GM19023 (cell line): ENCODE measurements at regions not wholly inside any gene's neighbourhood (a gene's known extent, or its start where the extent isn't known, plus 50 kb on each side); places are given as distances from the start of the nearest gene placed in this dataset.

Source experiments
- ATAC-seq: cut with Tn5 transposase; IDR thresholded peaks from one replicate; pipeline ENCODE4 v1.9.1; 2021; ENCODE audit warnings: mild to moderate bottlenecking, moderate library complexity; ENCODE audit not compliant: unreplicated experiment

DNA sequence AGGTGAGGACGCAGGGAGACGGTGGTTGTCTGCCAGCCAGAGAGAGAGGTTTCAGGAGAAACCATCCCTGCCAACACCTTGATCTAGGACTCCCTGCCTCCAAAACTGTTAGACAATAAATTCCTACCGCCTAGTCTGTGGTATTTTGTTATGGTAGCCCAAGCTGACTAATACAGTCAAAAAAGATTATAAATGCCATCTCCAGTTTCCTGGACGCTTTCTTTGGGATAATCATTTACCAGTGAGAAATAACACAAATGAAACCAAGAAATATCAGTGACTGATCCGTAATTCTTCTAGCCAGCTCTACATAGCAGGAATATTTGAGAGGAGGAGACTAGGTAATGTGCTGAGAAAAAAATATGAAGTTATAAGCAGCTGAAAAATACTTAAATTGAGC lies 707.8 kb upstream of the LMCD1 start:
- ATAC-seq, result no peak

DNA sequence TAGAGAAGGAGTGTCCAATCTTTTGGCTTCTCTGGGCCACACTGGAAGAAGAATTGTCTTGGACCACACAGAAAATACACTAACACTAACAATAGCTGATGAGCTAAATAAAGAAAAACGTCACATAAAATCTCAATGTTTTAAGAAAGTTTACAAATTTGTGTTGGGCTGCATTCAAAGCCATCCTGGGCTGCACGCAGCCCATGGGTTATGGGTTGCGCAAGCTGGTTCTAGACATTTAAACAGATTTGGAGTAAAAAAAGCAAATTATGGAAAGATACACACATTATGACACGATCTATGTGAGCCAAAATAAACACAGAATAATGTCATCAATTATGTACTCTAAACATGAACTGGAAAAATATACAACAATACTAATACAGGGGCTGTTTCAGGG lies 703.3 kb upstream of the LMCD1 start:
- ATAC-seq, result no peak

DNA sequence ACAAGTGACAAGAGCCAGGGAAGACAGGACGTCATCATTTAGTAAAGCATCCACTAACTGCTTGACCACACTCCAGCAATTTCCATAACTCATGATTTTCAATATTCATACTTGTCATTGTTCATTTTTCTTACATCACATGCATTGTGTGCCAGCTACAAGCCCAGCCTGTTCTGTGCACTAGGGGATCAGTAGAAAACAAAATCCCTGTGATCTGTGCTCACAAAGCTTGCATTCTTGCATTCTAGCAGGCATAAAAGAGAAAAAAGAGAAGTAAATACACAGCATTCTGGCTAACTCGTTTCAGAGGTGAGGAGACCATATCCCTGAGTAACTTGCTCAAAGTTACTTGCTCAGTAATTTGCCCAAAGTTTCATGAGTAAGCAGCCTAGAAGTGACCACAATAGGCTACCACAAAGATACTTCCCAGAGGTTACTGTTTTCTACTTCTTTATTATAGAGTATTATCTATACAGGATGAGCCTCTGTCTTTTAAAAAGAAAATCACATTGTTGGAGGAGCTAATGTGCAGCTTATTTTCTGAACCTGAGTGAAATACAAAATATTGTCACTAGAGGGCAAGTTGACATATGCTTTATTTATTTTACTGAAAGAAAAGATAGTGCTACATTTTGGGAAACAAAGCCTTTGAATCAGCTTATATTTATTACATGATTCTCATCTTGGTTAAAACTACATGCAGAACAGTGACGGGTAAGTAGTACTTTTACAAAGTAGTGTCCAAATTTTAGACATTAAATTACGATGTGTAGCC lies 701.4 kb upstream of the LMCD1 start:
- ATAC-seq, result no peak

DNA sequence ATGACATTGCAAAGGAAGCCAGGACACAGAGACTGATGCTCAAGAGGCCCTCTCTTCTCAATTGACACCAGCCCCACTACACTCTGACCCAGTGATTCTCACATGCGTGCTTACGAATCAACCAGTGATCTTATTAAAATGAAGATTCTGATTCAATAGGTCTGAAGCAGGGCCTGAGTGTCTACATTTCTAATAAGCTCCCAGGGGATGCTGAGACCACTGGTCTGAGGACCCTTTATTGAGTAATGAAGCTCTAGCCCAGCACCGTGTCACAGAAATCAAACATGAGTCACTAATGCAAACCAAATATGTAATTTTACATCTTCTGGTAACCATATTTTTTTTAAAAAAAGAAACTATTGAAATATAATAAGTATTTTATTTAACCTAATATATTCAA lies 689.1 kb upstream of the LMCD1 start:
- ATAC-seq, result no peak

GRCh38 chr3:7813365-7813764 lies 688.3 kb upstream of the LMCD1 start:
- ATAC-seq, result no peak

DNA sequence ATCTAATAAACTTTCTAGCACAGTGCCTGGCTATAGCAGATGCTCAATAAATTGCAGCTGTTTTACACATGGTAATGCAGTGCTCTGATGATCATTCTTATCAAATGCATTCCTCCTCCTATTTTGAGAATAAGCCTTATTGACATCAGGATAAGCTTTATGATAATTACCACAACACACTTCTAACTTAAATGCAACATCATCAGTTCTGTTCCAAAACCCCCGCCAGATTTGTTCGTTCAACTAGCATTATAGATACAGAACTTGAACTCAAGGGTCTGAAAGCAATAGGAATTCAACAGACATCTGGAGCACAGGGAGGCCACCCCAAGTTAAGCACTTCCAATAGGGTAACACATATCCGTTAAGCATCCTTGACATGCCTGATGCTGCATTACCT lies 684.4 kb upstream of the LMCD1 start:
- ATAC-seq, result no peak

GRCh38 chr3:7820969-7821368 lies 680.7 kb upstream of the LMCD1 start:
- no peak for ATAC-seq

GRCh38 chr3:7821858-7822257 lies 679.8 kb upstream of the LMCD1 start:
- no peak for ATAC-seq

DNA sequence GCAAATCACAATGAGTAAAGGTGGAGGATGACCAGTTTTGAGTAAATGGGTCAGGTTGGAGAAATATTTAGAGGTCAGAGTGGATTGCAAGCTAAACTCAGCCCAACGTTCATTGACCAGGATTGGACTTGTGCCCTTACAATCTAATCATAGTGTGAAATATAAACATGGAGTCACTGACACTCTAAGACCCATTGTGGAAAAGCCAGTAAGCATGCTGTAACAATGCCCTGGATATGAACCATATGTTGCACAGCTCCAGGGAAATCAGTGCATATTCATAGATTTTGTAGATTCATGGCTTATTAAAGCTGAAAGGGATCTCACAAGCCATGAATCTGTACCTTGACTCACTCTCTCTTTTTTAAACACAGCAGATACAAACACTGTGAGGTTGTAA lies 660.2 kb upstream of the LMCD1 start:
- ATAC-seq, result no peak

- no peak for ATAC-seq
These were observed 658.2 kb upstream of the LMCD1 start for GRCh38 chr3:7843441-7843840.

DNA sequence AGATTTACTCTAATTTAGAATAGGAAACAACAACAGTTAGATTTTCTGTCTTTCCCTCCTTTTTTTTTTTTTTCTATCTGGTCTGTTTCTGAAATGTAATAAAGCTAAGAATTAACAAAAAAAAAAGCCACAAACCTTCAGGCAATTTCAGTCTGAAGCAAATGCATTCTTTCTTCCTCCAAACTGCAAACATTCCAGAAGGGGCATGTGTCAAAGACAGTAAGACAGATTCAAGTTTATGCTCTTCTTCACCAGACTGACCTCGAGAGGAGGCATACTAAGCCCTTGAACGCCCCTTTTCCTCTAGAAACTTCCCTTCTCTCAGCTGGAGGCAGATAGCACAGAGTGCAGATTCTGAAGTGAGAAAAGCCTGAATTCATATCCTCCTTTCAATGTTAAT lies 654.6 kb upstream of the LMCD1 start:
- no peak for ATAC-seq

- ATAC-seq, result no peak
These were observed 654.1 kb upstream of the LMCD1 start for GRCh38 chr3:7847521-7847920.

DNA sequence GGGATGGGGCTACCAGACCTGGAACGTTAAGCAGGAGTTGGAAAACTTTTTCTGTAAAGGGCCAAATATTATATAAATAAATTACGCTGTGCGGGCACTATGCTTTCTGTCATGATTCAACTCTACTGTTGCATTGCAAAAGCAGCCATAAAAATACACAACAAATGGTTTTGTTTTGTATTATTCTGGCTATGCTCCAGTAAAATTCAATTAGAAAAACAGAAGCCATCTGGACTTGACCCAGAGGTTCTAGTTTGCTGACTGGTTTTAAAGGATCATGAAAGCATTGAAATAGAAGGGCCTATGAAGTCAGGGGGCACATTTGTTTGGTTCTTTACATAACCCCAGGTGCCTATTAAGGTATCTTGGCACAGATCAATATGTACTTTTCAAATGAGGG lies 647.4 kb upstream of the LMCD1 start:
- no peak for ATAC-seq

GRCh38 chr3:7854721-7855120 lies 646.9 kb upstream of the LMCD1 start:
- no peak for ATAC-seq

DNA sequence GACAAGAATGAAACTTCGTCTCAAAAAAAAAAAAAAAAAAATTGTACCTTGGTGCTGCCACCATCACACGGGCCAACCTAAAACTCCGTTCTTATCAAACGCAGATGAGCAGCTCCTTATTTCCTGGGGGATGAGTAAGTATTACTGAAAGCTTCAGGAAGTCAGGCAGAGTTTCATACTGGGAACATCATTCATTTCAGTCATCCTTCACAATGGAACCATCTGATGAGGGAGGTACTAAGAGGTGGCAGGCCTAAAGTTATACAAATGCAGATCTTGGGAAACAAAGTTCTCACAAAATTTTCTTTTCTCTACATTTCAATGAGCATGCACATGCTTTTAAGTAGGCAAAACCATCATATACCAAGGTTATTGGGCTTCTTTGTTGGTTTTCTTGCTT lies 636.0 kb upstream of the LMCD1 start:
- ATAC-seq, result no peak

DNA sequence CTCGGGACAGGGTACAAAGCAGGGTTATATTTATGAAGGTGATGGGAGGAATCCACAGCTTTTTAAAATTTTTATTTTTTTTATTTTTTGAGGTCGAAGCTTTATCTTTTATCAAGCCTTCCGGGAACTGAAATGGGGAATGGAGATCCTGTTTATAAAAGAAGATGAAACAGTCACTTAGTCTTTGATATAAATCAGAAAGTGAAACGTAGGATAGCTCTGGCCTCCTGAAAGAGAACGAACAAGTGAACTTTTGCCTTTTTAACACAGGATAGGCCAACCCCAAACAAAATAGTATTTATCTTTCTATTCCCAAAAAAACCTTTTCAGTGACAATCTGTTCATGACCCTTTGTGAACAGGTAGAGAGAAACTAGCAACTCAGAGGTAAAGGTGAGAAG lies 634.0 kb upstream of the LMCD1 start:
- no peak for ATAC-seq

- no peak for ATAC-seq
These were observed 630.5 kb upstream of the LMCD1 start for GRCh38 chr3:7871003-7871560.

DNA sequence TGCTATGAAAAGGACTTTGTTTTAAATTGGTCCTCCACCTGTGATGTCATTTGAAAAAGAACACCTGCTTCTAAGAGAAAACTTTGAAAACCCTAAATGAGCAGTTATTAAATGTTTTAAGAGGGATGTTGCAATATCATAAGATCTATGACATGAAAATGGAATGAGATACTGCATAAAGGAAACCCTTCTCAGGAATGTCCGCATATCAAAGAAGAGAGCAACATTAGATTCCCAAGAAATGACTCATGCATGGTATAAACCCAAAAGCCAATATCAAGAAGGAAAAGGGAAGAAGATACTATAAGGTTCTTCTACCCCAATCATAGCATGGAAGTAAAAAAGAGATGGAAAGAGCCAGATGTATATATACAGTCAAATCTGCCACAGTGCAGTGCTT lies 627.5 kb upstream of the LMCD1 start:
- no peak for ATAC-seq

GRCh38 chr3:7875925-7876324 lies 625.7 kb upstream of the LMCD1 start:
- ATAC-seq, result no peak

DNA sequence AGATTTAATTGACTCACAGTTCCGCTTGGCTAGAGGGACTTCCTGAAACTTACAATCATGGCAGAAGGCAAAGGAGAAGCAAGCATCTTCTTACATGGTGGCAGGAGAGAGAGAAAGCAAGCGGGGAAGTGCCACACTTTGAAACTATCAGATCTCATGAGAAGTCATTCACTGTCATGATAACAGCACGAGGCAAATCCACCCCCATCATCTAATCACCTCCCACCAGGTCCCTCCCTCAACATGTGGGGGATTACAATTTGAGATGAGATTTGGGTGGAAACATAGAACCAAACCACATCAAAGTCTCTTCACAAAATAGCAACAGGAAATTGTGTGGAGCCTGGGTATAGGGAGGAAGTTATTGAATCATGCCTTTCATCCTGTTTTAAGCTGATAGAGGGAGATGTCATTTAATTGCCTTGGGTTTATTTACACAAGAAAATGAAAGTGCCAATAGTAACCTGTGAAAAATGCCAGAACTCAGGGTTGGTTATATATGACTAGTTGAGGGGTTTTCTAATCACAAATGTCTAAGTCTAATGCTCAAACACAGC lies 624.8 kb upstream of the LMCD1 start:
- ATAC-seq, result no peak

GRCh38 chr3:7877312-7877711 lies 624.3 kb upstream of the LMCD1 start:
- no peak for ATAC-seq

- ATAC-seq, result no peak
These were observed 622.1 kb upstream of the LMCD1 start for GRCh38 chr3:7879572-7879971.

DNA sequence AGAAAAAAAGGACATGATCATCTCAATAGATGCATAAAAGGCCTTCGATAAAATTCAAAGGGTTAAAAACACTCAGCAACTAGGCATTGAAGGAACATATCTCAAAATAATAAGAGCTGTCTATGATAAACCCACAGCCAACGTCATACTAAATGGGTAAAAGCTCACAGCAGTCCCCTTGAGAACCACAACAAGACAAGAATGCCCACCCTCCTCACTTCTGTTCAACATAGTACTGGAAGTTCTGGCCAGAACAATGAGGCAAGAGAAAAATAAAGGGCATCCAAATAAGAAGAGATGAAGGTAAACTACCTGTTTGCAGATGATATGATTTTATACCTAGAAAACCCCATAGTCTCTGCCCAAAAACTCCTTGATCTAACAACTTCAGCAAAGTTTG lies 619.7 kb upstream of the LMCD1 start:
- ATAC-seq, result no peak
